Non-pigmented ciliary epithelial cell (primary cell): ENCODE measurements at regions not wholly inside any gene's neighbourhood (a gene's known extent, or its start where the extent isn't known, plus 50 kb on each side); places are given as distances from the start of the nearest gene placed in this dataset.

Experiments used
- DNase-seq: peaks from one replicate; pipeline ENCODE4 v3.0.0-alpha.2; 2010; ENCODE audit warnings: low read depth

- no peak for DNase-seq
Measured at GRCh38 chr3:90015688-90016356, 908.4 kb downstream of the EPHA3 start.

- no peak for DNase-seq
Measured at GRCh38 chr3:90016555-90016954, 909.1 kb downstream of the EPHA3 start.

GRCh38 chr3:90018779-90019178 lies 911.4 kb downstream of the EPHA3 start:
- no peak for DNase-seq

DNA sequence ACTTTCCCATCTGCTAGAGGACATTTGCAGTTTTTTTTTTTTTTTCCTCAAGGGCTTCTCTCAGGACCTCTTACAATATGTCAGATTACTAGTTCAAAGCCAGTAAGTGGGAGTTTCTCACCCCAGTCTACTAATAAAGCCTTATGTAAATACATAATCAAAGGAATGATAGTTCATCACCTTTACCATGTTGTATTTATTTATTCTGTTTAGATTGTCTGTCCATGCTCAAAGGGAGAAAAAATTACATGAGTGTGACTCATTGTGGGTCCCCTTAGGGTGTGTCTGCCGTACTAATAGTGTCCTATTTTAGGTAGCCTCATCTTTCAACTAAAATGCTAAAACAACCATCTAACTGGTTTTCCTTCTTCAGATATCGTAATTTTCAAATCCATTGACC lies 917.6 kb downstream of the EPHA3 start:
- DNase-seq = no peak

- no peak for DNase-seq
Measured at GRCh38 chr3:90026406-90026805, 919.0 kb downstream of the EPHA3 start.

GRCh38 chr3:90031121-90031520 lies 923.7 kb downstream of the EPHA3 start:
- DNase-seq = no peak

- no peak for DNase-seq
Measured at GRCh38 chr3:90032980-90033641, 925.7 kb downstream of the EPHA3 start.

DNA sequence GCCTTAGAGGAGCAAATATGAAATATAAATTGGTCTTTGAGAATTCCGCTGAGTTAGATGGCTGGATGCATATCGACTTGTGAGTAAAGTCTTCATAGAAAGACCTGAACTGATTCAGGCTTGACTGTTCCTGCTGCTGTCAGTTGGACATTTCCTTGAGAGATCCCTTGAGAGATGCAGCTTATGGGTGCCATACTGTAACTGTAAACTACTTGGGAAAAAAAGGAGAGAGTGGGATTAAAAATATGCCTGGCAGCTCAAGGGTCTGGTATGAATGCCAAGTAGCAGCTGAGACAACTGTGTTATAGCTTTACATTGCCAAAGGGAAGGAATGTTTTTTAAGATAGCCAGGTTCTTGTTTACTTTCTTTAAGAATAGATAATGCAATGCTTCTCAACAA lies 926.6 kb downstream of the EPHA3 start:
- DNase-seq = no peak

- DNase-seq = no peak
Measured at GRCh38 chr3:90035643-90036042, 928.2 kb downstream of the EPHA3 start.

DNA sequence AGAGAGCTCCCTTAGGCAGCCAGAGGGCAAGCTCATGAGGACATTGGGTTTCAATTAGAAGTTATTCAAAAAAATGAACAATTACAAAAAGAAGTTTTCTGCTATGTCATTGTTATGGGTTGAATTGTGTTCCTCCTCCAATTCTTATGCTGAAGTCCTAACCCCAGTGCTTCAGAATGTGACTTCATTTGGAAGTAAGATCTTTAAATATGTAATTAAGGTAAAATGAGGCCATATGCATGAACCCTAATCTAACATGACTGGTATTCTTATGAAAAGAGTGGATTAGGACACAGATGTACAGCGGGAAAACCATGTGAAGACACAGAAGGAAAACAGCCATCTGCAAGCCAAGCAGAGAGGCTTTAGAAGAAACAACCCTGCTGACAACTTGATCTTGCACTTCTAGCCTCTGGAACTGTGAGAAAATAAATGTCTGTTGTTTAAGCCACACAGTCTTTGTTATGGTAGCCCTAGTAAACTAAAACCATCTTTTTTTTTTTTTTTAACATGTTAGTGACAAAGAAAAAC lies 929.6 kb downstream of the EPHA3 start:
- DNase-seq = no peak

GRCh38 chr3:90039994-90040393 lies 932.6 kb downstream of the EPHA3 start:
- no peak for DNase-seq

DNA sequence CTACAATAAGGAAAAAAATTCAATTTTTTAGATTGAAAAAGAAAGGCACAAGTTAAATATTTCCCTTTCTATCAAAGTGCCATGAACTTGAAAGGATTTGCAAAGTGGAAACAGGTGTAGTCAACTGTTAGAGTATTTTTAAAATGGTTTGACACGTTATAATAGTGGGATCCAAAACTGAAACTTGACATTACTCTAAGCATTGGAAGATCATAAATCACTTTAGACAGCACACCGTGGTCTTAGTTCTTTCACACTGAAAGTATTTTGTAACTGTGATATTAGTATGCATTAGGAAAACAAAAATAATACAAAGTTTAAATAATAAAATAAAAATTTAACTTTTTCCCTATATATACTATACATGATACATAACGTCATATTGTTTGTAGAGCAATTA lies 933.1 kb downstream of the EPHA3 start:
- DNase-seq = no peak

GRCh38 chr3:90041995-90042394 lies 934.6 kb downstream of the EPHA3 start:
- DNase-seq = no peak

DNA sequence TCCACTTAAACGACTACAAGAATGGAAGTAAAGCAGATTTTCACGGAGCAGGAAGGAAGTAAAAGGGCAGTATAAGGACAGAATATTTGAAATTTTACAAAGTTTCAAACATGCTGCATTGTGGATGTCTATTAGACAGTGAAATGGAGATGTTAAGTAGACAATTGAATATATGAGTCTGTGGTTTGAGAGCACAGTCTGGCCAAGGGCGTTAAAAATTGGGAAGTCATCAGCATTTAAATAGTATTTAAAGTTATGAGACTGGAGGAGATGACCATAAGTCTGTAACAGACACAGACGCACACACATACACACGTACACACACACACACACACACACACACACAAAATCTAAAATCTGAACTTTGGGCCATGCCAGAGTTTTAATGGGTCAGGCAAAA lies 935.9 kb downstream of the EPHA3 start:
- DNase-seq = no peak

DNA sequence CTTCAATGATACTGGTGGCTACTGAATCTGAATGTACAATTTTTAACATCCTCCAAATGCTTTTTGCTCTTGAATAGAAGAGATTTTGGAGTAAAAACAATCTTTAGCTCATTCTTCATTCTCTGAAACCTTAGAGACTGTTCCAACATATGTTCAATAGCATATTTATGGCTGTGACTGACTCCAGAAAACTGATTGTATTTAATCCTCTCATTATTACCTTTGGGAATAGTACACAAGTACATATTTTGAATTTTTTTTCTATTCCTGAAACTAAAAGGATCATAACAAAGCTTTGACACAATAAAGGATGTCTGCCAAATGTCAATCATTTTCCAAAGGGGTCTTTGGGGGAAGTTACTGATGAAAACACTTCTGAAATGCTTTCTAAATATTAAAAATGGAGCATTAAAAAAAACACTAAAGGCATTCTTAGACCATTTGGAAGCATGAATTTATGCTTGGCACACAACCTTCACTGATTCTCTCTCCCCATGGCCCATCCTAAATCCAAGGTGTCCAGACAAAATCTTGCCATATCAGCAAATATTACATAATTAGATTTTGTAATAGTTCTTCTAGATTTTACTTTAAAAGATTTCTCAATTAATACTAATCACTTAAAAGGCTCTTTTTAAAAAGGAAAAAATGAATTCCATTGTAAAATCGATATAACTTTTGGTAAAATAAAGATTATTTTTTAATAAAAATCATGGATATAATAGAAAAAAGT lies 936.8 kb downstream of the EPHA3 start:
- no peak for DNase-seq

DNA sequence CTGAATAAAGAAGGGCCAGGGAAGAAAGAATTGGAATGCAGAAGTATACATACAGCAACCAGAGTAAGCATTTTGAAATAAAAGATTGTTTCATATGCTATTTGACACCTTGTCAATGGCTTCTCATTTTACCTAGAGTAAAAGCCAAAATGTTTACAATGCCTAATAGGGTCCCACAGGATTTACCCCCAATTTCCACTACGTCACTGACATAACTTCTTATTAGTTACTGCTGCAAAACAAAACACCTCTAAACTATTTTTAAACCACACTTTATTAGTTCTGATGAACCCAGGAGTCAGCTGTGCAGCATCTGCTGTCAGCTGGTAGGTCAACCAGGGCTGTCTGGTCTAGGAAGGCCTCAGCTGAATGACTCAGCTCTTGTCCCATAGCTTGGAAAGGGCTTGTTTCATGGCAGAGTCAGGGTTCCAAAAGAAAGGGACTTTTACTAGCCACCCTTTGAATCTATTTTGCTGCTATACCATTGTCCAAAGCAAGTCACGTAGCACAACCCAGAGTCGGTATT lies 945.1 kb downstream of the EPHA3 start:
- no peak for DNase-seq

GRCh38 chr3:90054311-90054710 lies 946.9 kb downstream of the EPHA3 start:
- no peak for DNase-seq

- DNase-seq = no peak
Measured at GRCh38 chr3:90055666-90056065, 948.2 kb downstream of the EPHA3 start.

- no peak for DNase-seq
Measured at GRCh38 chr3:90056281-90057032, 949.0 kb downstream of the EPHA3 start.

DNA sequence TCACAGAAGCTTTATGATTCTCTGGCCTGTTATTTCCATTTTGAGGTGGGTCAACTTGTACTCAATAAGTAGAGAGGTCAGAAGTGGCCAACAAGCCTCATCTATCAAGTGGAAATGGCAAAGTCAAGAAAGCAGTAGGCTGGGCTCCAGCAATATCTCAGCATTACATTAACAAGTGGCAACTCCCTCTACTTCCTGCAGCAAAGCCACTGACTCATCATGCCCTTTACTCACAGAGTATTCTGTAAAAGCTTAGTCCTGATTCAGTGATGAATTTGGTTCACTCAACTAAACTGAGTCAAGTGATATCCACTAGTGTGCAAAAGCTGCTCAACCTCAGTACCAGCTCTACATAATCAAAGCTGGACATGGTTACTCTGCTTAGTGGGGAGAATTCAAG lies 954.6 kb downstream of the EPHA3 start:
- peak; percentile 2 for DNase-seq

GRCh38 chr3:90062631-90063200 lies 955.3 kb downstream of the EPHA3 start:
- DNase-seq = no peak

DNA sequence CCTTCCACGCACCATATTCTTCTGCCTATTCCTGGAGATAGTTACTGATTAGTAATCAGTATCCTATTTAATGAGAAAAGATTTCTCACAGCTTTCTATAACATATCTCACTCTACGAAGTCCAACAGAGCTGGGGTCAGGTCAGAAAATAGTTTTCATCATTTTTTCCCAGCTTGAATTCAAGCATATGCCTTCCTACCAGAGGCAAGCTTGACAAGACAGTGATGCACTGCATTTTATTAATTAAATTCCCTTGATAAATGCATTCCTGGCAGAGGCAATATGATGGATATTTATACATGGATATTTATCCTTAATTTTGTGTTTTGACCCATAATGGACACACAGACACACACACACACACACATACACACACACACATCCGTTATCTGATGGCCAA lies 961.4 kb downstream of the EPHA3 start:
- DNase-seq = no peak
